ENCODE measurements at regions not wholly inside any gene's neighbourhood (a gene's known extent, or its start where the extent isn't known, plus 50 kb on each side); places are given as distances from the start of the nearest gene placed in this dataset.
A peak's percentile ranks its signal among the peaks of the same experiment; 100 is the strongest.
"Not testable (repeated sequence)": the region's sequence is repeated elsewhere in the genome, so short reads cannot be mapped to it uniquely, and the experiment has no call there.

DNA sequence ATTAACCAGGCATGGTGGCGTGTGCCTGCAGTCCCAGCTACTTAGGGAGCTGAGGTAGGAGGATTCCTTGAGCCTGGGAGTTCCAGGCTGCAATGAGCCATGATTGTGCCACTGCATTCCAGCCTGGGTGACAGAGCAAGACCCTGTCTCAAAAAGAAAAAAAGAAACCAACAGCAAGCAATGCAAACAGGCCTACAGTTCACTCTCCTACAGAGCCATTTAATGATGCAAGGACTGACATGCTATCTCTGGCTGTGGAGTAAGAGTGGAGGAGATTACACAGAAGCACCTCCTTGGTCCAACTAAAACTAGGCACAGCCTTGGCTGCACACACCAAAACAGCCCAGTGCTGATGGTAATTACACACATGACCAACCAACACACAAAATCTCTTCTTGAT, 127.5 kb upstream of the SOD1 start:
- no peak for DNase-seq (ENCODE audit: low read depth)

GRCh38 chr21:31530897-31531705, 128.4 kb upstream of the SOD1 start:
- no peak for DNase-seq (ENCODE audit: low read depth)

GRCh38 chr21:31530364-31530763, 129.1 kb upstream of the SOD1 start:
- no peak for DNase-seq (ENCODE audit: low read depth)

- DNase-seq (ENCODE audit: low read depth) = no peak
Measured at GRCh38 chr21:31529406-31529805, 130.1 kb upstream of the SOD1 start.

- DNase-seq (ENCODE audit: low read depth) = no peak
Measured at GRCh38 chr21:31526040-31526439, 133.5 kb upstream of the SOD1 start.

DNA sequence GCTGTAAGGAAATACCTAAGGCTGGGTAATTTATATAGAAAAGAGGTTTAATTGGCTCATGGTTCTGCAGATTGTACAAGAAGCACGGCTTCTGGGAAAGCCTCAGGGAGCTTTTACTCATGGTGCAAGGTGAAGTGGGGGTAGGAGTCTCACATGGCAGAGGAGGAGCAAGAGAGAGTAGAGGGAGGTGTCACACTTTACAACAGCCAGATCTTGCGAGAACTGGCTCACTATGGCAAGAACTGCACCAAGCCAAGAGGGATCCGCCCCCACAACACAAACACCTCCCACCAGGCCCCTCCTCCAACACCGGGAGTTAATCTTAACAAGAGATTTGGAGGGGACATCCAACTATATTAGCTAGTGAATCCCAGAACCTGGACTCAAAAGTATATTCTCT, 135.4 kb upstream of the SOD1 start:
- no peak for DNase-seq (ENCODE audit: low read depth)

GRCh38 chr21:31521515-31521914, 138.0 kb upstream of the SOD1 start:
- no peak for DNase-seq (ENCODE audit: low read depth)

DNA sequence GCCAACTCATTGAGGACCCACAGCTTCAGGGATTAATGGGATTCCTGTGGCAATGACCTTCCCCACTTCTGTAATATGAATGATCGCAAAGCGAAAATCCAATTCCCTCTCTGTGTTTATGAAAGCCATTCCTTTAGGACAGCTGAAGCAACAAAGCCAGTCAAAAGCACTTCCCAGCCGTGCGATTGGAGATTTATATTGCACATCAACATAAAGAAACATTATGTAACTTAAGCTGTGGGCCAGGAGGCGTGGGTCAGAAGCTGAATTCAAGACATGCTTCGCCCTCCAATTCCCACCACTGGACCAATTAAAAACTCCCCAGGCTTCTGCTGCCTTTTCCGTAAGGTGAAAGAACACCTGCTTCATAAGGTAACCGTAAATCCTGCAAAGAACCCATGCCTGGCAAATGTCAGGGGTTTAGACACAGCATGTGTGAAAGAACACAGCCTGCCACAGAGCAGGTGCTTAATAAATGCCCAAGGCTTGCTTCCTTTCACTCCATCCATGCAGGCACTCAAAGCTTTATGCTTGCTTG, 138.9 kb upstream of the SOD1 start:
- DNase-seq (ENCODE audit: low read depth) = no peak

DNA sequence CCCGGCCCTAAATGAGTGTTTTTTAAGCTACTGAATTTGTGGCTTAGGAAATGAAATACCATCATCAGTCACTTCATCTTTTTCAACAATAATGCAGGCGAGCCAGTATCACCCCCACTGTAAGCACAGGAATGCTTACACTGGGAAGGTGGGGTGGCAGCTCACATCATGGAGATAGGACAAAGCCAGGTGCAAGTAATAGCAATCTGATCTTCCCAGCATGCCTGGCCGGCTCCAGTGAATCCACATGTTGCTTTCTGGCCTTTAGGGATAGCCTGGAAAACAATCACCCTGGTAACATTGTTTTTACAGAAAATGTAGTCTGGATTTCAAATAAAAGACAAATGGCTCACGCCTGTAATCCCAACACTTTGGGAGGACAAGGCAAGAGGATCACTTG, 140.9 kb upstream of the SOD1 start:
- no peak for DNase-seq (ENCODE audit: low read depth)

DNA sequence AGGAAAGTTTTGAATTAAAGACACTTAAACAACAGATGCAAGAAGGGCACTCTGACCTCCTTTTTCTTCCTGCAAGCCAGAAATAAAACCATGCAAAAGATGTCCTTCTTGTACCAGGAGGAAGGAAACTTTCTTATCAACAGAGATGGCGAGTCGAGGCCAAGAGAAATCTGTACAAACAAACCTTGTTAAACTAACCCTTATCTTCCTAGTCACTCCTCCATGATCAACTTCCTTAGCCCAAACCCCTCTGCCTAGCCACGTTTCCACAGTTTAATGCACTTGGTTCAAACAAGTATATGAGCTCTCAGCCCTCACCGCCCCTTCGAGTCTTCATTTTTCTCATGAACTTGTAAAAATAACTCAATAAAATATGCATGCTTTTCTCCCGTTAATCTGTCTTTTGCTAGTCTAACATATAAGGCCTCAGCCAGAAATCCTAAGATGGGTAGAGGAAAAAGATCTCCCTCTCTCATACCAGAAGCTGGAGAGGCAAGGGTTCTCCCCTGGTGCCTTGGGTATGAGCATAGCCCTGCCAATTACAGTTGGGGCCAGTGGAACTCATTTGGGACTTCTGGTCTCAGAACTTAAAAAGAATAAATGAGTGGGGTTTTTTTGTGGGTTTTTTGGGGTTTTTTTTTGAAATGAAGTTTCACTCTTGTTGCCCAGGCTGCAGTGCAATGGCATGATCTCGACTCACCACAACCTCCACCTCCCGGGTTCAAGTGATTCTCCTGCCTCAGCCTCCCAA, 141.7 kb upstream of the SOD1 start:
- no peak for DNase-seq (ENCODE audit: low read depth)

GRCh38 chr21:31515253-31515652, 144.2 kb upstream of the SOD1 start:
- no peak for DNase-seq (ENCODE audit: low read depth)

DNA sequence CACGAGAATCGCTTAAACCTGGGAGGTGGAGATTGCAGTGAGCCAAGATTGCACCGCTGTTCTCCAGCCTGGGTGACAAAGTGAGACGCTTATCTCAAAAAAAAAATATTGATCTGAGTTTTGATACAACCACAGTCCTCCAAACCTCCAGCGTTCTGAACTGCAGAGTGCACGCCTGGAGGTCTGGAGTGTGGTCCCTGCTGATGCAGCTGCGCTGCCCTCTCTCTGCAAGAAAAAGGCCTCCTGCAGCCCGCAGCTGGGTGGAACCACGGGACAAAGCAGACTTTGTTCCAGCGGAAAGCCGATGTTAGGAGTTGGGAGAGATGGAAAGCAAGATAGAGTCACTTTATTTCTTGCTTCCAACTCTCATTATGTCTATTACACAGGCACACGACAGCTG, 144.9 kb upstream of the SOD1 start:
- DNase-seq (ENCODE audit: low read depth) = no peak

- DNase-seq (ENCODE audit: low read depth) = not testable (repeated sequence)
Measured at GRCh38 chr21:31513541-31513940, 146.0 kb upstream of the SOD1 start.

- DNase-seq (ENCODE audit: low read depth) = not testable (repeated sequence)
Measured at GRCh38 chr21:31511999-31512398, 147.5 kb upstream of the SOD1 start.

DNA sequence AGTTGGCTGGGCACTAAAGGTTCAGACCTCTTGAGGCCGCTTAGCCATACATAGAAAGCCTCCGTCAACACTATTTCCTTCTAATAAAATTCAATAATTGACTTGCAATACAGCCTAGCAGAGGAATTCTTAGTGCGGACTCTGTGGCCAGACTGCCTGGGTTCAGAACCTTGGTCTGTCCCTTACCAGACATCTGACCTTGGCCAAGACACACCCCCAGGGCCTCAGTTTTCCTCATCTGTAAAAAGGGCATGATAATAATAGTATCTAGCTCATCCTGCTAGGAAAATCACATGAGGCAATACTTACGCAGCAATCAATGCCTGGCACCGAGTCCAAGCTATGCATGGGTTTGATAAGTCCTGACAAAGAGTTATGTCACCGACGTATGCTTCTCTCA, 148.2 kb upstream of the SOD1 start:
- no peak for DNase-seq (ENCODE audit: low read depth)

GRCh38 chr21:31509194-31510017, 150.1 kb upstream of the SOD1 start:
- DNase-seq (ENCODE audit: low read depth) = peak; percentile 73

- DNase-seq (ENCODE audit: low read depth) = no peak
Measured at GRCh38 chr21:31505975-31506374, 153.5 kb upstream of the SOD1 start.

DNA sequence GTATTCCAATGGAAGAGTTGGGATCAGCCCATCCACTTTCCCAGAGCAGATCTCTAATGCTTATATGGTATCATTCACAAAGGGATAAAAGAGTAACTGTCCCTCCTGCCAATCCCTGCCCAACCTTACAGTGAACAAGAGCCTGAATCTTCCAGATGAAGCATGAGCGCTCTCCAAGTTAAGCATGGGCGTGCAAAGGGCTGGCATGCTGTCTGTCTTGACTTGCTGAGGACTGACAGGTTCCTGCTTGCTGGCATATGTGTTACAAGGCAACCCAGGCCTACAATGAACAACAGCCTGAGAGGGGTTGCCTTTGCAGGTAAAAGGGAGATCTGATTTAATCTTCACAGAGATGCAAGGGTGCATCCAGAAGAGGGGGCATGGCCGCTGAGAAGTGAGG, 155.6 kb upstream of the SOD1 start:
- DNase-seq (ENCODE audit: low read depth) = no peak

DNA sequence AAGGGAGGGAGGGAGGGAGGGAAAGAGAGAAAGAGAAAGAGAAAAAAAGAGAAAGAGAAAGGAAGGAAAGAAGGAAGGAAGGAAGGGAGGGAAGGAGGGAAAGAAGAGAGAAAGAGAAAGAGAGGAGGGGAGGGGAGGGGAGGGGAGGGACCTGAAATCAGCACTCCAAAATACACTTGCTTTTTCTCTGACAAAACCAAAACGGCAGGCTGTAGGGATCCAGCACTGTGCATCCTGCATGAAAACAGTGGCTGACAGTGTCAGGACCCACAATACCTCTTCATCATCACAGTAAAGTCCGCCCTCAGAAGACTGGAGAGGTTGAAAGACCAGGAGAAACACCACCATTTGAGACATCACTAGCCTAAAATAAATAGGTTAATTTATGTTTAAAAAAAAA, 156.0 kb upstream of the SOD1 start:
- DNase-seq (ENCODE audit: low read depth) = no peak

GRCh38 chr21:31502537-31503143, 156.9 kb upstream of the SOD1 start:
- DNase-seq (ENCODE audit: low read depth) = no peak

- no peak for DNase-seq (ENCODE audit: low read depth)
Measured at GRCh38 chr21:31501926-31502325, 157.6 kb upstream of the SOD1 start.

DNA sequence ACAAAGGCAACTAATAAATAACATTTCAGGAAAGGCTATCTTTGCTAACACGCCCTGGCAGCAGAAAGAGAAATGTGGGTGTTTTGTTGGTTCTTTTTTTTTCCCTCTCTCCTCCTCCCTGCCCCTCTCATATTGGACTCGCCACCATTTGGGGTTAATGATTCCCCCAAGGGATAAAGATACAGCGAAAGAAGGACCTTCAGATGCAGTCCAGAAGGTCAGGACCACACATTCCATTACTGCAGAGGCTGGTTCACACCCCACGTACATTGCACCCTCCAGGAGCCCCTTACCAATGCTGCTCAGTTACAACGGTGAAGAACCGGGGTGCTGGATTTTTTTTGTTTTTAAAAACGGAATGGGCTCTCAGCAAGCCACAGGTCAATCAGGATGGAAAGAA, 156.9 kb upstream of the TIAM1 start:
- DNase-seq (ENCODE audit: low read depth) = no peak
